ENCODE measurements at regions not wholly inside any gene's neighbourhood (a gene's known extent, or its start where the extent isn't known, plus 50 kb on each side); places are given as distances from the start of the nearest gene placed in this dataset.
"Not testable (repeated sequence)": the region's sequence is repeated elsewhere in the genome, so short reads cannot be mapped to it uniquely, and the experiment has no call there.

GRCh38 chr5:164998590-164998989 is 1493.2 kb downstream of the MAT2B start:
- no peak for DNase-seq (ENCODE audit: low spot score)

- no peak for DNase-seq (ENCODE audit: low spot score)
Measured at GRCh38 chr5:165000479-165001190, 1495.2 kb downstream of the MAT2B start.

- no peak for DNase-seq (ENCODE audit: low spot score)
Measured at GRCh38 chr5:165003283-165003682, 1497.9 kb downstream of the MAT2B start.

GRCh38 chr5:165004175-165004574 is 1498.8 kb downstream of the MAT2B start:
- no peak for DNase-seq (ENCODE audit: low spot score)

GRCh38 chr5:165014439-165014838 is 1509.0 kb downstream of the MAT2B start:
- no peak for DNase-seq (ENCODE audit: low spot score)

- no peak for DNase-seq (ENCODE audit: low spot score)
Measured at GRCh38 chr5:165015126-165015525, 1509.7 kb downstream of the MAT2B start.

GRCh38 chr5:165015547-165015946 is 1510.1 kb downstream of the MAT2B start:
- no peak for DNase-seq (ENCODE audit: low spot score)

GRCh38 chr5:165026971-165027370 is 1521.6 kb downstream of the MAT2B start:
- no peak for DNase-seq (ENCODE audit: low spot score)

GRCh38 chr5:165028356-165028755 is 1522.9 kb downstream of the MAT2B start:
- no peak for DNase-seq (ENCODE audit: low spot score)

GRCh38 chr5:165029099-165029870 is 1523.9 kb downstream of the MAT2B start:
- DNase-seq (ENCODE audit: low spot score), result no peak

GRCh38 chr5:165030971-165031370 is 1525.6 kb downstream of the MAT2B start:
- no peak for DNase-seq (ENCODE audit: low spot score)

- no peak for DNase-seq (ENCODE audit: low spot score)
Measured at GRCh38 chr5:165031371-165031770, 1526.0 kb downstream of the MAT2B start.

GRCh38 chr5:165035520-165035919 is 1530.1 kb downstream of the MAT2B start:
- no peak for DNase-seq (ENCODE audit: low spot score)

GRCh38 chr5:165039748-165040147 is 1534.3 kb downstream of the MAT2B start:
- no peak for DNase-seq (ENCODE audit: low spot score)

GRCh38 chr5:165045941-165046340 is 1540.5 kb downstream of the MAT2B start:
- not testable (repeated sequence) for DNase-seq (ENCODE audit: low spot score)

- DNase-seq (ENCODE audit: low spot score), result no peak
Measured at GRCh38 chr5:165055476-165055875, 1550.1 kb downstream of the MAT2B start.

- no peak for DNase-seq (ENCODE audit: low spot score)
Measured at GRCh38 chr5:165057145-165057544, 1551.7 kb downstream of the MAT2B start.

- no peak for DNase-seq (ENCODE audit: low spot score)
Measured at GRCh38 chr5:165066751-165067385, 1561.4 kb downstream of the MAT2B start.

GRCh38 chr5:165076686-165077085 is 1571.3 kb downstream of the MAT2B start:
- no peak for DNase-seq (ENCODE audit: low spot score)

- DNase-seq (ENCODE audit: low spot score), result no peak
Measured at GRCh38 chr5:165079389-165079788, 1574.0 kb downstream of the MAT2B start.

GRCh38 chr5:165083394-165083793 is 1578.0 kb downstream of the MAT2B start:
- DNase-seq (ENCODE audit: low spot score), result no peak

GRCh38 chr5:165086465-165086864 is 1581.0 kb downstream of the MAT2B start:
- DNase-seq (ENCODE audit: low spot score), result no peak

GRCh38 chr5:165094782-165095181 is 1589.4 kb downstream of the MAT2B start:
- no peak for DNase-seq (ENCODE audit: low spot score)
